GM18511 (cell line): ENCODE measurements at regions not wholly inside any gene's neighbourhood (a gene's known extent, or its start where the extent isn't known, plus 50 kb on each side); places are given as distances from the start of the nearest gene placed in this dataset.

ENCODE experiments used
- ATAC-seq: cut with Tn5 transposase; IDR thresholded peaks from one replicate; pipeline ENCODE4 v1.9.1; 2021; ENCODE audit warnings: mild to moderate bottlenecking, moderate library complexity; ENCODE audit not compliant: unreplicated experiment

DNA sequence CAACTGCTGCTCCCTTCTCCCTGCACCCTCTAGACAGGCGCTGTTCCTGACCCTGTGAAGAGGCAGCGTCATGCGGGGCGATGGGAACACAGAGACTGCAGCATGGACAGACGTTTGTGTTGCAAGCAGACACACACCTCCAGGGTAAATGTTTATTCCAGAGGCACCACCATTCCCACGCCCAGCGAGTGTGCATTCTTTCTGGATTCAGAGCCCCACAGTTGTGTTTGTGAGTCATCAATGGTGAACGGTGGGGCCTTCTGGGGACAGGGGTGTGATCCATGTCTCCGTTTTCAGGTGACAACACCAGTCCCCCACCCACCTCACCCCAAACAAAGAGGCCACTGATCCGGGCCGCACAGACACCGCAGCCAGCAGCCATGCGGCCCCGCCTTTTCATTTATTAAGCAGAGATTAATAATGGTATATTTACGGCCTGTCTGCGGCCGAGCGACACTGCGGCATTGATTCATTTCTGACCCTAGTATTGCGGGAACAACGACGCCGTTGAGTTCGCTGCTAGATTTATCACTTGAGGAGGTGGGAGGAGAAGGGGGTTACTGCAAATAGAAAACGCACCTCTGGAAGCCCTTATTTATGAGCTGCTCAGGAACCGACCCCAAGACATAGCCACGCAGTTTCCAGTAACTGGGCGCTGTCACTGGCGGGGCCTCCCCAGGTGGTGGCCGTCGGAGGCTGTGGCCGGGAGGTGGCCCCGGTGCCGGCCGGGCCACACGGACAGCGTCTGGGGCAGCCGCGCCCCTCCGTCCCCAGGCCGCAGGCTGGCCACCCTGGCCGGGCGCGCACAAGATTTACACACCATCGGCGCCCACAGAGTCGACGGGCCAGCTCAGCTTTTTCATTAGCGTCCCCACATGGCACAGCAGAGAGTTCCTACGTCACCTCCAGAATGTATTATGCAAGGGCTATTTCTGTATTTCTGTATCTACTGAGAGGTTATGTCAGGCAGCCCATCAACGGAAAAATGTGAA is 367.6 kb downstream of the THBS2 start:
- no peak for ATAC-seq

DNA sequence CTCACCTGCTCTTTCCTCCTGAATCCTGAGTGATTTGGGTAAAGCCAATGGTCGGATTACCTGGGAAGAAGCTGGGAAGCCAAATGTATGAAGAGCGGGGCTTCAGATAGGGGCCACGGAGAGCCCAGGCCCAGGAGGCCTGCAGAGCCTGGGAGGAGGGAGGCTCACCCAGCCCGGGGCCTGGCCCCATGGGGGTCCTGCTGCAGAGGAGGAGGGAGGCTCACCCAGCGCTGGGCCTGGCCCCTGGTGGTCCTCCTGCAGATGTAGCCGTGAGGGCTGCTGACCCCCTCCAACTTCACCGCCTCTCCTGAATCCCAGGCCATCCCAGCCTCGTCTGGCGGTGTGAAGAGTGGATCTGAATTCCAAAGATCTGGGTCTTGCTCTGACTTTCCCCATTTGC is 368.4 kb downstream of the THBS2 start:
- no peak for ATAC-seq

- peak; percentile 85 for ATAC-seq
Measured at GRCh38 chr6:168884646-168885086, 369.0 kb downstream of the THBS2 start.

GRCh38 chr6:168884050-168884645 is 369.5 kb downstream of the THBS2 start:
- peak; percentile 44 for ATAC-seq

DNA sequence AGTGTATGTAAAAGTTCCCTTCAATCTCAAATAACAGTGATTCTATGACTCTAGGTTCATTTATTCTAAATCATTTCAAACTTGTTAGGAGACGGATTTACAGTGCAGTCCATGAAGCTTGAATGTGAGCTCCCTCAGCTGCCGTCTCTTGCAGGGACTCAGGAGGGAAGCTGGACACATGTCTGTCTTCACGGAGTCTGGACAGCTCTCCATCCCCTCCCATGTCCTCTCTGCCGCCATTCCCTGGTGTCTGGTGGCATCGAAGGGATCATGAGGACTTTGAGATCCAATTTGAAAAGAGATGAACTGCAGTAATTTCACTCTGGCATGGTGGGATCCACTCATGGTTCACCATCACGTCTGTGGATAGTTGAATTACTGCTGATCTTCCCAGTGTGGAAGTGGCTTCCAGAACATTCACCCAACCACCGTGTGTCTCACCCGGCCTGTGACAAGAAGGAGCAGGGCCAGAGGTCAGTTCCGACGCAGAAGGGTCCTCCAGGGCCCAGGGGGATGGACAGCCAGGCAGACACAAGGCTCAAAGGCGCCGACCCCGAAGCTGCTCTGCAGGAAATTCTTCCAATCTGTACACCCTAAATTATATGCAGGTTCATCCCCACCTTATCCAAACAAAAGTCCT is 370.1 kb downstream of the THBS2 start:
- no peak for ATAC-seq

- ATAC-seq, result no peak
Measured at GRCh38 chr6:168880271-168880670, 373.4 kb downstream of the THBS2 start.

GRCh38 chr6:168877821-168878282 is 375.8 kb downstream of the THBS2 start:
- ATAC-seq, result no peak

DNA sequence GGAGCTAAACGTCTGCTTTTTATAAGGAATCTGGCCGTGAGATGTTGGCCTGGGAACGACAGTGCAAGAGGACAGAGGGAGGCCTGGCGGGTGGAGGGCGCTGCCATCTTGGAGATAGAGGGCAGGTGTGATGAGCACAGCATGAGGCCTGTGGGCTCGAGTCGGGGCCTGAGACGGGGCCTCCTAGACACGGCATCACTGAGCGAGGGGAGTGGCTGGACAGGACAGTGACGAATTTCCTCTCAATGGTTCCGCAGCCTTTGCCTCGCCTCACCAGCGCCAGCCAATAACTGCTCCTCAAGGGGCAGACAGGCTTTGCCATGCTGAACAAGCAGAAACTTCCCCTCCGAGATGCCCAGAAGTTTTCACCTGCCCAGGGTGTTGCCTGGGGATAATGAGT is 376.7 kb downstream of the THBS2 start:
- no peak for ATAC-seq

DNA sequence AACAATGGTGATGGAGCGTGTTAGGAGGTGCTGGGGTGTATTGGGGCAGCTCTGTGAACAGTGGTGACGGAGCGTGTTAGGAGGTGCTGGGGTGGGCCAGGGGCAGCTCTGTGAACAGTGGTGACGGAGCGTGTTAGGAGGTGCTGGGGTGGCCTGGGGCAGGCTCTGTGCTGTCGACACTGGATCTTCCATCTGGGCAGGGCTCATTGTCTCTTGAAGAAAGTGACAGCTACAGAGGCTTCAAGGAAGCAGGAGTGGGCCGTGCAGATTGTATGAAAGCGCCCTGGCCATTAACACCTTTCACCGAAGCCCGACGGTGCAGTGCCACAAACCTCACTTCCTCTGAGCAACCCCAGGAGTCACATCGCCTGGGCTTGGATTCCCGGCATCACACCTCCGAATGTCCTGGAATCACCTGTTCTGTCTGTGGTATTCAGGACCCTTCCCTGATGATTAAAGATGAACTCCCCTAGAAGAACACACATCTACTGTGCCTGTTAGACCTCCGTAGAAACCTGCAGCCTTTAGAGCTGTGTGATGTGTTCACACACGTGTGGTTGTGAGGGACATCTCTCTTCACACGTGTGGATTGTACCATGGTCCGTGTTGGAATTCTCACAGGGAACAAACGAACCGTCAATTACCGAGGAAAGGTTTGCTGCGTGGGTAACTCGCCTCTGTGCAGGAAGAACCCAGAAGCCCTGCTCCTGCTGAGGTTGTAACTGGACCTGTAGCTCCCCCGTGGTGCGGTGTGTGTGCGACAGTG is 377.7 kb downstream of the THBS2 start:
- ATAC-seq, result no peak

- no peak for ATAC-seq
Measured at GRCh38 chr6:168874637-168875036, 379.0 kb downstream of the THBS2 start.

DNA sequence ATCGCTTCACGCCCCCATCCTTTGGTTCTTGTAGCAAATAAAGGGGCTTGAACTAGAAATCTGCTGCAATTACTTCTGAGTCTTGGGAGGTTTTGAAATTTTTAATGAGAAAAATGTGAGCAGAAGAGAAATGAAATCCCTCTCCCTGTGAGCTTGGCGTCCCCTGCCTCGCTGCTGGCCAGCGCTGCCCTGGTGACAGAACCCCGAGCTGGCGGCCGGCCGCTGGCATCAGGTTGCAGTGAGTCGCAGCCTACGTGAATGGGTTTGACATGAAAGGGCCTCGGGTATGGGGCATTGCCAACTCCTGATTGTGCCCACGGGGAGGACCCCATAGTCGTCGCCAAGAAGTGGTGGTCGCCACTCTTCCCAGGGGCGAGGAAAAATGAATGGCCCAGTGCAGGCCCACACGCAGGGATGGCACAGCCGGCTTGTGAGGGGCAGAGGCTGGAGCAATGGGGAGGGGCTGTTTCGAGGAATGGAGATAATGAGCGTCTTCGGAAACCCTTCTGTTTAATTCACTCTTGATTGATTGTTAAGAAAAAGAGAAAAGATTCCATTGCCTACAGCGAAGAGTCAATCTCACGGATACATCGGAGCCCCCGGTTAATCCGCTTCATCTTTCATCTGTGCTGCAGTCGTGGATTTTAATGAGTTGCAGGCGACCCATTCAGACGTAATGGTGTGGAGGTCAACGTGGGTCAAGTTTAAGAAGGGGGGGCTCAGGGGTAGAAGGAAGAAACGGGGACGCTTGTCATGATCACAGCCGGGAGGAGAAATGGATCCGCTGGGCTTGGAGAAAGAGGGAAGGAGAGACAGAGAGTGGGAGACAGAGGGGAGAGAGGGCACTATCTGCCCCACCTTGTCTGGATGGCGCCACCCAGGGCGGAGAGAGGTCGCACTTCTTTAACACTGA is 380.1 kb downstream of the THBS2 start:
- no peak for ATAC-seq

DNA sequence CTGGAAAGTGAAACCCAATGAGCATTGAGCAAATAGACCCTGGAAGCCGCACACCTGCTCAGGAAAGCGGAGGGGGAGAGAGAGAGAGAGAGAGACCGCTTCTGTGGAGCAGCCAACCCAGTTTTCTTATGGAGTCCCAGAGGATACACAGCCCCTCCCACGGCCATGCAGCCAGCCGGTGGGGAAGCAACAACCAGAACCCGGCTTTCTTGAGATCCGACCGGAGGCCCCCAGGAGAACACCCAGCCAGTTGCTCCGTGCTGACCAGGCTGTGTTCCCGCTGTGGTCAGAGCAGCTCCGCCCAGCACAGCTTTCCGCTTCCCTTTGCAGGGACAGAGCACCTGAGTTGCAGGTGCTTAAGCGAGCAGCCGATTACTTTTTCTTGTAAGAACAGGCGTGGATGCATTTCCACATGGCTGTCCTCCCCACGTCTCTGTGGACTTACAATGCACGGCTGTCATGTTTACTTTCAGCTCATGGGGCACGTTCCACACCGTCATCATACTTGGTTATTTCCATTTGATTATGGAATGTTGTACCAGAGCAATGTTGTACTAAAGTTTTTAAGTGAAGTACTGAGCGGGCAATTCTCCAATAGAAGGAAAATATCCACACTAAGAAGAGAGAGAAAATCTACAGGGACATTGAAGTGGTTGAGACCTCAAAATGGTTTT is 381.9 kb downstream of the THBS2 start:
- no peak for ATAC-seq

- no peak for ATAC-seq
Measured at GRCh38 chr6:168870982-168871381, 382.7 kb downstream of the THBS2 start.

GRCh38 chr6:168867247-168868102 is 386.2 kb downstream of the THBS2 start:
- no peak for ATAC-seq

- no peak for ATAC-seq
Measured at GRCh38 chr6:168866534-168866933, 387.1 kb downstream of the THBS2 start.

DNA sequence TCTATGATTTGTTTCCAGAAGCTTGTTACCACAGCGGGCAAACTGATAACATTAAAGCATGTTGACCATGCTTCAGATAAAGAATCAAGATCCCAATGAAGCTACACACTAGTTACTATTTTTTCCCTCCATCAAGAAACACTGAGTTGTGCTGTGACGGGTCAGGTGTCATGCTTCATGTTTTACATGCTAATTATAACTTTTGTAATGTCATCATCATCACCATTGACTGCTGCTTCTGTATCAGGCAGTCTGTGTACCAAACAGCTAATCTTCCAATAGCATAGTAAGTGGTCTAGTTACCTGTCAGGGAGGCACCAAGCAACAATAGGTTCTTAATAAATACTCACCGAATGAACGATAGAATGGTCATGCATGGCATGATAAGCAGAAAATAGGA is 388.1 kb downstream of the THBS2 start:
- ATAC-seq, result no peak

- ATAC-seq, result no peak
Measured at GRCh38 chr6:168864541-168865460, 388.8 kb downstream of the THBS2 start.
